ENCODE measurements at regions not wholly inside any gene's neighbourhood (a gene's known extent, or its start where the extent isn't known, plus 50 kb on each side); places are given as distances from the start of the nearest gene placed in this dataset.
A peak's percentile ranks its signal among the peaks of the same experiment; 100 is the strongest.
"Not testable (repeated sequence)": the region's sequence is repeated elsewhere in the genome, so short reads cannot be mapped to it uniquely, and the experiment has no call there.

GRCh38 chr5:52015760-52016159 is 632.5 kb downstream of the ISL1 start:
- no peak for DNase-seq

GRCh38 chr5:52017567-52017966 is 634.3 kb downstream of the ISL1 start:
- DNase-seq = no peak

- DNase-seq = no peak
Measured at GRCh38 chr5:52024359-52024758, 641.1 kb downstream of the ISL1 start.

GRCh38 chr5:52029836-52030235 is 646.6 kb downstream of the ISL1 start:
- not testable (repeated sequence) for DNase-seq

- DNase-seq = no peak
Measured at GRCh38 chr5:52041842-52042241, 658.6 kb downstream of the ISL1 start.

- DNase-seq = no peak
Measured at GRCh38 chr5:52043137-52043536, 659.9 kb downstream of the ISL1 start.

- no peak for DNase-seq
Measured at GRCh38 chr5:52043543-52043942, 660.3 kb downstream of the ISL1 start.

- no peak for DNase-seq
Measured at GRCh38 chr5:52051759-52052158, 668.5 kb downstream of the ISL1 start.

GRCh38 chr5:52063186-52063585 is 679.9 kb downstream of the ISL1 start:
- no peak for DNase-seq

- DNase-seq = no peak
Measured at GRCh38 chr5:52065182-52065581, 681.9 kb downstream of the ISL1 start.

- DNase-seq = no peak
Measured at GRCh38 chr5:52069997-52070396, 686.7 kb downstream of the ISL1 start.

- no peak for DNase-seq
Measured at GRCh38 chr5:52073993-52074689, 690.9 kb downstream of the ISL1 start.

GRCh38 chr5:52077941-52078815 is 694.9 kb downstream of the ISL1 start:
- no peak for DNase-seq

- DNase-seq = not testable (repeated sequence)
Measured at GRCh38 chr5:52102311-52102710, 685.4 kb upstream of the ITGA1 start.

- DNase-seq = no peak
Measured at GRCh38 chr5:52107210-52107905, 680.4 kb upstream of the ITGA1 start.

GRCh38 chr5:52119768-52120167 is 667.9 kb upstream of the ITGA1 start:
- DNase-seq = no peak

- peak in 14 of 56 donors; percentile 1 to 21 (median 5) for DNase-seq
Measured at GRCh38 chr5:52132053-52132452, 655.7 kb upstream of the ITGA1 start.

GRCh38 chr5:52134013-52134650 is 653.6 kb upstream of the ITGA1 start:
- no peak for DNase-seq

GRCh38 chr5:52139888-52140615 is 647.7 kb upstream of the ITGA1 start:
- DNase-seq = no peak

GRCh38 chr5:52148679-52149078 is 639.0 kb upstream of the ITGA1 start:
- DNase-seq = no peak

GRCh38 chr5:52150501-52150900 is 637.2 kb upstream of the ITGA1 start:
- no peak for DNase-seq

Measured in nucleus accumbens (tissue), 56 donors.